GM12878 (cell line): ENCODE measurements at regions not wholly inside any gene's neighbourhood (a gene's known extent, or its start where the extent isn't known, plus 50 kb on each side); places are given as distances from the start of the nearest gene placed in this dataset.

Source experiments
- ATAC-seq: fragments of 200-7000 bp; cut with Tn5 transposase; 3 replicates; pipeline ENCODE4 v1.9.1; 2020; ENCODE audit warnings: mild to moderate bottlenecking, moderate library complexity
- BruUV-seq: library from RNA; stranded (reverse); fragments of 400-500 nt; replicated peaks from 2 replicates; lab custom pipeline; 2021; lab: Mats Ljungman, UMichigan
- CTCF ChIA-PET: fragments of 300-600 bp; sonication (Branson Sonifier 250); formaldehyde crosslinking; extraction: SDS; loops from one replicate; lab custom pipeline; 2021; ENCODE audit warnings: inconsistent platforms; lab: Yijun Ruan, JAX
- POLR2A ChIA-PET: fragments of 350-600 bp; formaldehyde crosslinking; extraction: SDS; loops from one replicate; lab custom pipeline; 2021; ENCODE audit warnings: inconsistent platforms; lab: Charles Lee
- RAD21 ChIA-PET: fragments of 300-600 bp; sonication (Branson Sonifier 250); formaldehyde crosslinking; loops from one replicate; lab custom pipeline; 2023; ENCODE audit warnings: antibody characterized with exemption; ENCODE audit not compliant: unreplicated experiment; lab: Charles Lee
- SMC1A ChIA-PET: fragments of 300-600 bp; sonication (Branson Sonifier 250); formaldehyde crosslinking; loops from one replicate; lab custom pipeline; 2023; ENCODE audit not compliant: unreplicated experiment, uncharacterized antibody; lab: Charles Lee
- DNase-seq: peaks from one replicate; pipeline ENCODE4 v3.0.0-alpha.2; 2011; ENCODE audit warnings: low read depth, low spot score
- FAIRE-seq: peaks from 3 replicates; lab custom pipeline; 2011; peaks lifted over from hg19 to GRCh38; lab: Jason Lieb, UNC
- H2AFZ ChIP-seq: 2 replicates; pipeline ENCODE4 v1.6.0; 2011; ENCODE audit warnings: low read depth, low read length, control low read depth; ENCODE audit not compliant: control insufficient read depth
- H3K27ac ChIP-seq: 2 replicates; pipeline ENCODE4 v1.5.1; 2011; ENCODE audit warnings: control low read depth; ENCODE audit not compliant: control insufficient read depth, insufficient read depth
- H3K27me3 ChIP-seq, 2 experiments: replicated peaks in 1 of 2; 2 replicates each; pipeline versions ENCODE4 v1.6.0 to v1.6.1; 2011; ENCODE audit warnings: low read length in 1 of 2; ENCODE audit not compliant: control insufficient read depth in 2 of 2, insufficient read depth in 2 of 2
- H3K36me3 ChIP-seq, 2 experiments: 2 replicates each; pipeline ENCODE4 v1.5.1; 2011; ENCODE audit warnings: low read length in 1 of 2; ENCODE audit not compliant: control insufficient read depth in 2 of 2, insufficient read depth in 2 of 2
- H3K4me1 ChIP-seq: 2 replicates; pipeline ENCODE4 v1.6.1; 2011; ENCODE audit warnings: mild to moderate bottlenecking, low read length, moderate library complexity, mixed read lengths; ENCODE audit not compliant: control insufficient read depth, insufficient read depth
- H3K4me2 ChIP-seq: 2 replicates; pipeline ENCODE4 v1.6.0; 2011; ENCODE audit warnings: control low read depth; ENCODE audit not compliant: control insufficient read depth, insufficient read depth
- H3K4me3 ChIP-seq: fragments of 200-600 bp; sonication (generic); 2 replicates; pipeline ENCODE4 v1.5.1; 2016
- H3K79me2 ChIP-seq: 2 replicates; pipeline ENCODE4 v1.6.0; 2011; ENCODE audit warnings: low read length; ENCODE audit not compliant: control insufficient read depth, insufficient read depth
- H3K9ac ChIP-seq: 2 replicates; pipeline ENCODE4 v1.8.0; 2011; ENCODE audit warnings: low read length, control low read depth, mixed read lengths; ENCODE audit not compliant: control insufficient read depth, insufficient read depth
- H3K9me3 ChIP-seq: replicated peaks from 3 replicates; pipeline ENCODE4 v1.5.1; 2011; ENCODE audit warnings: mild to moderate bottlenecking, low read length; ENCODE audit not compliant: control insufficient read depth, insufficient read depth
- H4K20me1 ChIP-seq: 2 replicates; pipeline ENCODE4 v1.6.0; 2011; ENCODE audit not compliant: control insufficient read depth, insufficient read depth
- BMI1 ChIP-seq: fragments of 450-650 bp; IDR thresholded peaks from 2 replicates; pipeline ENCODE4 v1.6.1; 2016; ENCODE audit warnings: mild to moderate bottlenecking, moderate library complexity, borderline replicate concordance
- MYB ChIP-seq: fragments of 150-350 bp; IDR thresholded peaks from 2 replicates; pipeline ENCODE4 v1.6.1; 2014; ENCODE audit warnings: mild to moderate bottlenecking, low read depth, low read length, borderline replicate concordance
- RBBP5 ChIP-seq: fragments of 200-600 bp; sonication (generic); conservative IDR thresholded peaks from 2 replicates; pipeline ENCODE4 v1.6.1; 2016
- TAF1 ChIP-seq: IDR thresholded peaks from 2 replicates; pipeline ENCODE4 v1.6.1; 2011; ENCODE audit warnings: mild to moderate bottlenecking, low read depth, low read length, borderline replicate concordance
- TCF12 ChIP-seq: IDR thresholded peaks from 2 replicates; pipeline ENCODE4 v1.6.1; 2011; ENCODE audit warnings: low read depth, mild to moderate bottlenecking, low read length
- ZNF274 ChIP-seq: IDR thresholded peaks from one replicate; pipeline ENCODE4 v1.8.0; 2011; ENCODE audit not compliant: insufficient read length, insufficient read depth
- WGBS: methylation state at CpG from one replicate; pipeline ENCODE4 v1.1.6; 2016; ENCODE audit warnings: low lambda C conversion rate; ENCODE audit not compliant: insufficient replicate concordance, insufficient coverage; ENCODE audit errors: missing lambda C conversion rate; 5-methylcytosine and 5-hydroxymethylcytosine counted together
- in situ Hi-C: fragments of 300-500 bp; cut with MboI; formaldehyde crosslinking; loops from 9 replicates; pipeline ENCODE4 v1.14.3; 2018; ENCODE audit warnings: mixed read lengths
- intact Hi-C: fragments of 100-400 bp; cut with micrococcal nuclease; formaldehyde crosslinking; loops from one replicate; pipeline ENCODE4 v1.14.2; 2022; ENCODE audit not compliant: unreplicated experiment

GRCh38 chr17:72414967-72415853 lies 294.4 kb downstream of the SOX9 start:
- TF ChIP-seq TAF1 (no peak), RBBP5 (no peak), ZNF274 (no peak), TCF12 (no peak), BMI1 (no peak), MYB (no peak)
- Histone ChIP-seq H3K36me3 (peaks cover 0 to 1% of the 10 kb centered on the region in 2 experiments; a peak in 2 of 4 replicates), H3K27me3 (no peaks in the 10 kb centered on the region), H3K9me3 (peaks cover 18% of the 10 kb centered on the region), H2AFZ (no peak overlapping the region), H4K20me1 (no peaks in the 10 kb centered on the region), H3K4me2 (no peak overlapping the region), H3K4me1 (peaks cover 16% of the 10 kb centered on the region), H3K9ac (no peak overlapping the region), H3K27ac (no peak overlapping the region), H3K79me2 (no peaks in the 10 kb centered on the region; the same call in 1 of the 2 replicates), H3K4me3 (no peak overlapping the region)
- RAD21 ChIA-PET: no interaction called here
- 92% methylated on average over 9 of the region's 9 CpGs for WGBS
- CTCF ChIA-PET: interaction anchor here (1.1 kb wide), 1 partner anchor 8 kb away, joined by 3 read pairs; no protein-coding TSS in a partner anchor
- intact Hi-C loops: no loop called here
- ATAC-seq: no peak
- FAIRE-seq: no peak
- in situ Hi-C loops: loop anchor here (25.0 kb wide), 1 partner anchor 1872 kb away; no protein-coding TSS in a partner anchor
- BruUV-seq: no TSS peak
- SMC1A ChIA-PET: interaction anchor here (0.6 to 1.3 kb wide), 3 partner anchors 51 to 549 kb away, joined by 3 to 5 read pairs (median 4); no protein-coding TSS in a partner anchor
- POLR2A ChIA-PET: interaction anchor here (1.1 kb wide), 1 partner anchor 8 kb away, joined by 4 read pairs; no protein-coding TSS in a partner anchor
- DNase-seq: no peak
